GM19468 (cell line): ENCODE measurements at regions not wholly inside any gene's neighbourhood (a gene's known extent, or its start where the extent isn't known, plus 50 kb on each side); places are given as distances from the start of the nearest gene placed in this dataset.
"Not testable (repeated sequence)": the region's sequence is repeated elsewhere in the genome, so short reads cannot be mapped to it uniquely, and the experiment has no call there.

ENCODE experiments used
- ATAC-seq: cut with Tn5 transposase; IDR thresholded peaks from one replicate; pipeline ENCODE4 v1.9.1; 2021; ENCODE audit warnings: mild to moderate bottlenecking, moderate library complexity, moderate number of reproducible peaks; ENCODE audit not compliant: unreplicated experiment; ENCODE audit errors: extremely low read depth

GRCh38 chr1:168490306-168490705 lies 53.5 kb downstream of the XCL2 start:
- no peak for ATAC-seq

DNA sequence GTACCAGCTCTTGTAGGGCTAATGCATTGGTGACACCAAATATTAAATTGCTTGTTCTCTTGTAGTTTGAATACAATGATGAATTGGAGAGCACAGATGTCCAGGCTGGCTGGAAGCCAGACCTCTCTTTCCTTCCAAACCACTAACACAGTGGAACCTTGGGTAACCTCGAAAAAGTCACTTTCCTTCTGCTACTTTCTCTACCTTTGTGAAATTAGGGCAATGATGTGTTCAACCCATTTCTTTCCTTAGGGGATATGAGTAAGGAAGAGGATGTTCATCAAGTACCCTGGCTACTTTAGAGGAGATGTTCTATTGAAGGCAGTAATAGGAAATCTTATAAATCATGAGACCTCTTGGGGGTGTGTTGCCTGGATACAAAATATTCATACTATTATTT lies 55.7 kb downstream of the XCL2 start:
- no peak for ATAC-seq

- ATAC-seq = not testable (repeated sequence)
Observed at GRCh38 chr1:168486820-168487219, 57.0 kb downstream of the XCL2 start.

DNA sequence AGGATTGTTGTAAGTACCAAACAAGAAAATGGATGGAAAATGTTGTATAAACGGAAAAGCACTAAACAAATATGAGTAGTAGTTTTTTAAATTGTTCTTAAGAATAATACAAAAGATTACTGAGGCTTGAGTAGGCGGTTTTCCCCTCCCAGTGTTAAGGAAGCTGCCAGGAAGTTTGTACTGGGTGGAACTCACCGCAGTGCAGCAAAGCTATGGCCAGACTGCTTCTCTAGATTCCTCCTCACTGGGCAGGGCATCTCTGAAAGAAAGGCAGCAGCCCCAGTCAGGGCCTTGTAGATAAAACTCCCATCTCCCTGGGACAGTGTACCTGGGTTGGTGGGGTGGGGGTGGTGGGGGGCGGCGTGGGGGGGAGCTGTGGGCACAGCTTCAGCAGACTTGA lies 58.7 kb downstream of the XCL2 start:
- no peak for ATAC-seq

- ATAC-seq = no peak
Observed at GRCh38 chr1:168484083-168484482, 59.7 kb downstream of the XCL2 start.

- ATAC-seq = no peak
Observed at GRCh38 chr1:168483539-168483938, 60.3 kb downstream of the XCL2 start.

- no peak for ATAC-seq
Observed at GRCh38 chr1:168482106-168482505, 61.7 kb downstream of the XCL2 start.

- ATAC-seq = no peak
Observed at GRCh38 chr1:168481586-168481985, 62.2 kb downstream of the XCL2 start.

- ATAC-seq = no peak
Observed at GRCh38 chr1:168480997-168481396, 62.8 kb downstream of the XCL2 start.

GRCh38 chr1:168477792-168478191 lies 66.0 kb downstream of the XCL2 start:
- no peak for ATAC-seq

- ATAC-seq = no peak
Observed at GRCh38 chr1:168476588-168477385, 67.0 kb downstream of the XCL2 start.

DNA sequence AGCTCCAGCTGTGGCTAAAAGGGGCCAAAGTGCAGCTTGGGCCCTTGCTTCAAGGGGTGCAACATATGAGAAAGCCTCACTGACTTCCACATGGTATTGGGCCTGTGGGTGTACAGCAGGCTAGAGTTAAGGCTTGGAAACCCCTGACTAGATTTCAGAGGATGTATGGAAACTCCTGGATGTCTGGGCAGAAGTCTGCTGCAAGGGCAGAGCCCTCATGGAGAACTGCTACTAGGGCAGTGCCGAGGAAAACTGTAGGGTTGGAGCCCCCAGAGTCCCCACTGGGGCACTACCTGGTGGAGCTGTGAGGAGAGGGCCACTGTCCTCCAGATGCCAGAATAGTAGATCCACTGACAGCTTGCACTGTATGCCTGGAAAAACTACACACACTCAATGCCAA lies 69.5 kb downstream of the XCL2 start:
- ATAC-seq = no peak

DNA sequence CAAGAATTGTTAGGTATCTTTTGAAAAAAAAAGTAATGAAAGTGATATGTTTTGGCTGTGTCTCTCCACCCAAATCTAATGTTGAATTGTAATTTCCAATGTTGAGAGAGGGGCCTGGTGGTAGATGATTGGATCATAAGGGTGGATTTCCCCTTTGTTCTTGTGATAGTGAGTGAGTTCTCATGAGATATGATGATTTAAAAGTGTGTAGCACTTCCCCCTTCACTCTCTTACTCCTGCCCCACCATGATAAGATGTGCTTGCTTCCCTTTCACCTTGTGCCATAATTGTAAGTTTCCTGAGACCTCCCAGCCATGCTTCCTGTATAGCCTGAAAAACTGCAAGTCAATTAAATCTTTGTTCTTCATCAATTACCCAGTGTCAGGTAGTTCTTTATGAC lies 70.7 kb downstream of the XCL2 start:
- ATAC-seq = no peak

GRCh38 chr1:168472223-168472622 lies 71.6 kb downstream of the XCL2 start:
- ATAC-seq = no peak

DNA sequence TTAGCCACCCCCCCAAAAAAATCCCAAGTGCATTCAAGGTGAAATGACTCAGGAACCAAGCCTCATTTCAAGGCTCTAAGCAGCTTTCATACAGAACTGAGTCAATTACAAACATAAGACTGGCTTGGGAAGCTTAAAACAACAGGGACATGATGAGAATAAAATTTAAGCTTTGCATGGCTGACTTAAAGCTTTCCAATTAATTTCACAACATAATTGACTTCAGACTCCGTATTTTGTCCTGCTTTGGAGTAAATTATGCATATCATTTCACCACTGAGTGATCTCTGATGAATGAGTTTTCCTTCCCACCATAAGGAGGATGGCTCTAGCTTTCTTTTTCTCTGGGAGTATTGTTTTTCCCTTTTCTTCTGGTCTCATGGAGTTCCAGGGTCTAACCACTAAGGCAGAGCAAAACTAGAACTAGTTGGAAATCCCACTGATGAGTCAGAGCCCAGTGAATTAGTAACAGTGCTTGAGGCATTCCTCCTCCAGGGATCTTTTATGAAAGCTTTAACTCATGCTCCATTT lies 72.8 kb downstream of the XCL2 start:
- ATAC-seq = no peak

- ATAC-seq = no peak
Observed at GRCh38 chr1:168469690-168470089, 74.1 kb downstream of the XCL2 start.

DNA sequence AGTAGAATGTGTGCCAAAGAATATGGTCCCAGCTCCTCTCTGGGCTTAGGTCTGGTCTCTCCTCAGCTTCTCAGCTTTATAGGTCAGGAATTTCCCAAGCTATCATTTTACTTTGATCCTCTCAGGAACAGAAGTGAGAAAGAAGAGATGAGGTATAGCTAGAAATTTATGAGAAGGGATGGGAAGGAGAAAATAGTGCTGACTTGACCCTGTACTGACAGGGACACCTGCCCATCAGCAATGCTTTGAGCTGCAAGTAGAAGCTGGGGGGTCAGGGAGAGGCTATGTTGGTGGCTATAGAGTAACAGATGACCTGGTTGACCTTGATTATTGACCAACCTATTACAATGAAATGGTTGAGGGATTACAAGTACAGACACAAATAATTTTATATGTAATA lies 75.0 kb downstream of the XCL2 start:
- no peak for ATAC-seq

DNA sequence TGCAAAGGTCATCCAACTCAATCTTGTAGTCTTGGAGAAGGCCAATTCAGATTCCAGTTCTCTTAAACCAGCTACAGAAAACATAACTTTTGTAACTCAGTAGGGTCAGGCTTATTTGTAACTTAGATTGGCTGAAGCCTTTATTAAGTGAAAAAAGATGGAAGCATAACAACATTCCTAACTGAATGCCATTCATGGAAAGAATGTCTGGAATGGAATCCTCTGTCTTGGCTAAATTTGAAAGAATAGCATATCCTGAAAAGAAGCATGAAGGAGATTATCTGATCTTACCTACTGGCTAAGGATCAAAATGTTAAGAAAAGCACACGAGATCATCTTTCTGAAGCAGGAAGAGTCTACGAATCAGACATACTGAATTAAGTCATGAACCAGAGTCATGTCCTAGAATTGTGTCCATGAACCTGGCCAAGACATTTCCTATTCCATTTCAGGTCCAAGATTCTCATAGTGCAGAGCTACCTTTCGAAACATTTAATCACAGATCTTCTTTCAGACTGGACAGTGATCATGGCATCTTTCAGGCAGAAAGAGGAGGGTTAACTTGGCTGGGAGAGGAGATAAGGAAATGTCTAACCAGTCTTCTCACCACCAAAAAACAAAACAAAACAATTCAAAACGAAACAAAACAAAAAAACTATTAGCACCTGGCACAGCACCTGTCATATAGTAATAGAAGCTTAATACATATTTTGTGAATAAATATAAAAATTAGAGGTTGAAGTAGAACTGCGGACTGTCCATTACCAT lies 75.6 kb downstream of the XCL2 start:
- ATAC-seq = no peak

DNA sequence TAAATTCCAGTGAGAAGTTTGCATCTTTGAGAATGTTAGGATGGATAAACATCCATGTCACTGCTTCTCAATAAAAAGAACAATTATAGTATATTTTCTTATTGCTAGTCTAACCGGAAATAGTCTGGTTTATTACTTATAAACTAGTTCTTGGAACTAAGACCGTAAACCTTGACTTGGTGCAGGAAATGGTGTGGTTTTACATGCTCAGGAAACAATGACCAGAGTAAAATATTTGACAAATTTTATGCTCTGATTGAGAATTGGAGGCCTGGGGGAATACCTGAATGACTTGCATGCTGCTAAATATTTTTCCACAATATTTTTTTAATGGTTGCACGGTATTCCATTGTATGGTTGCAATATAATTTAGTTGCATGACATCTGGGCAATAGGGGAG lies 76.3 kb downstream of the XCL2 start:
- ATAC-seq = no peak

DNA sequence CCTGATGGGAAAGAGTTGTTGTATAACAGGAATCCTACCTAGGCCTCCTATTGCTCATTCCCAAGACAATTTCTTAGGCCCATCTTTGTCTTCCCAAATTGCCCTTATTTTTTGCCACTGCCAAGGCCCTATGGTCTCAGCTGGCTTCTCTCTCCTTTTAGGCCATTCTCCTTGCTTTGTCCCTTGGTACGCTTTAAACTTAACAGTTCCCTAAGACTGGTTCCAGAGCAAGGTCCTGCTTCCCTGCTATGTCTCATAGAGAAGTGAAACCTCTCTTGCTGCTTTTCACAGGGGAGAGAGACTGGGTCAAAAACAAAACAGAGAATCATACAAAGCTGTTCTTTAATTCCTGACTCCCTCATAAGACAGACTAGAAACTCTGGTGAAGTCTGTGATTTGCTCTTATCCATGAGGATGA lies 77.1 kb downstream of the XCL2 start:
- ATAC-seq = peak; percentile 27

GRCh38 chr1:168466092-168466713 lies 77.6 kb downstream of the XCL2 start:
- ATAC-seq = peak; percentile 58
